Peyer's patch (tissue), 4 donors: ENCODE measurements at regions not wholly inside any gene's neighbourhood (a gene's known extent, or its start where the extent isn't known, plus 50 kb on each side); places are given as distances from the start of the nearest gene placed in this dataset.

Experiments used
- POLR2A ChIP-seq, 2 donors: fragments of 450-650 bp; IDR thresholded peaks; one replicate each; pipeline ENCODE4 v1.5.1; 2017; ENCODE audit warnings: antibody characterized with exemption in 2 of 2, mild to moderate bottlenecking in 2 of 2, moderate library complexity in 2 of 2
- TF ChIP-seq, protein P1 (sequence below), 6 experiments: fragments of 450-650 bp in 4 of 6; fragments of 200-600 bp in 2 of 6; sonication (generic) in 1 of 6; IDR thresholded peaks; one replicate each; pipeline ENCODE4 v1.5.1; 2017 to 2019; ENCODE audit warnings: antibody characterized with exemption in 6 of 6, mild to moderate bottlenecking in 3 of 6, moderate library complexity in 1 of 6

DNA sequence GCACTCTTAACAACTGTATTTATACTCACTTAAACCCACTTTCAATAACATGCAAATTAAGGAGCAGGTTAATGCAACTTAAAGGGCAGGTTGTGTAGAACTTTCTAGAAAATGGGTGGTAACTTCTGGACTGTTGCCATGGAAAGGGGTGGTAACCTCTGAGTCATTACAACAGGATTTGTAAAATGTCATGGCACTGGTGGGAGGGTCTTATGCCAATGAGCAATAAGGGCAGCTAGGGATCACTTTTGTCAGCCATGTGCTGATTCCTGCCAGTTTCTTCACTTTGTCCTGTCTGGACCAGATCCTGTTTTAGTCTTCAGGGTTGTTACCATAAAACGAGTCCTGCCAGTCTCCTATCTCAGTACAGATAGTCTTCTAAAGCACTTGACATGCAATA, 560.5 kb upstream of the PTCHD4 start:
- TF ChIP-seq, protein P1, sequence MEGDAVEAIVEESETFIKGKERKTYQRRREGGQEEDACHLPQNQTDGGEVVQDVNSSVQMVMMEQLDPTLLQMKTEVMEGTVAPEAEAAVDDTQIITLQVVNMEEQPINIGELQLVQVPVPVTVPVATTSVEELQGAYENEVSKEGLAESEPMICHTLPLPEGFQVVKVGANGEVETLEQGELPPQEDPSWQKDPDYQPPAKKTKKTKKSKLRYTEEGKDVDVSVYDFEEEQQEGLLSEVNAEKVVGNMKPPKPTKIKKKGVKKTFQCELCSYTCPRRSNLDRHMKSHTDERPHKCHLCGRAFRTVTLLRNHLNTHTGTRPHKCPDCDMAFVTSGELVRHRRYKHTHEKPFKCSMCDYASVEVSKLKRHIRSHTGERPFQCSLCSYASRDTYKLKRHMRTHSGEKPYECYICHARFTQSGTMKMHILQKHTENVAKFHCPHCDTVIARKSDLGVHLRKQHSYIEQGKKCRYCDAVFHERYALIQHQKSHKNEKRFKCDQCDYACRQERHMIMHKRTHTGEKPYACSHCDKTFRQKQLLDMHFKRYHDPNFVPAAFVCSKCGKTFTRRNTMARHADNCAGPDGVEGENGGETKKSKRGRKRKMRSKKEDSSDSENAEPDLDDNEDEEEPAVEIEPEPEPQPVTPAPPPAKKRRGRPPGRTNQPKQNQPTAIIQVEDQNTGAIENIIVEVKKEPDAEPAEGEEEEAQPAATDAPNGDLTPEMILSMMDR (IDR thresholded peaks at IDR 0.05) = no peak
- no peak for TF ChIP-seq POLR2A (IDR thresholded peaks at IDR 0.05)
